NCI-H2107 treated with DMSO at 0.1 percent for 48 hours (cell line): ENCODE measurements at regions not wholly inside any gene's neighbourhood (a gene's known extent, or its start where the extent isn't known, plus 50 kb on each side); places are given as distances from the start of the nearest gene placed in this dataset.

Experiments
- DNase-seq: peaks from one replicate; lab custom pipeline; 2025; ENCODE audit not compliant: unreplicated experiment; lab: John Stamatoyannopoulos, UW

DNA sequence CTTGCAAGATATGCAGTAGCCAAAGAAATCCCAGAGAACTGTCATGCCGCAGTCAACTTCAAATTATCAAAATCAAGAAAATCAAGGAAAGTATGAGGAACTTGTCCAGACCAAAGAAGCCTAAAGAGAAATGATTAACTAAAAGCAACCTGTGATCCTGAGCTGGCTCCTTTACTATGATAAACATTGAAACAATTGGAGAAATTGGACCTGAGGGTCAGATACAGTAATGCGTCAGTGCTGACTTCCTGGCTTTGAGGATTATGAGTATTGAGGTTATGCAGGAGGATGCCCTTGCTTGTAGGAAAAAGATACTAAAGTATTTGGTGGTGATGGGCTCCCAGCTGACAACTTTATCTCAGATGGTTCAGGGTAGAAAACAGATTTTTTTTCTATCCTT, 324.7 kb upstream of the AKR1E2 start:
- DNase-seq: no peak

DNA sequence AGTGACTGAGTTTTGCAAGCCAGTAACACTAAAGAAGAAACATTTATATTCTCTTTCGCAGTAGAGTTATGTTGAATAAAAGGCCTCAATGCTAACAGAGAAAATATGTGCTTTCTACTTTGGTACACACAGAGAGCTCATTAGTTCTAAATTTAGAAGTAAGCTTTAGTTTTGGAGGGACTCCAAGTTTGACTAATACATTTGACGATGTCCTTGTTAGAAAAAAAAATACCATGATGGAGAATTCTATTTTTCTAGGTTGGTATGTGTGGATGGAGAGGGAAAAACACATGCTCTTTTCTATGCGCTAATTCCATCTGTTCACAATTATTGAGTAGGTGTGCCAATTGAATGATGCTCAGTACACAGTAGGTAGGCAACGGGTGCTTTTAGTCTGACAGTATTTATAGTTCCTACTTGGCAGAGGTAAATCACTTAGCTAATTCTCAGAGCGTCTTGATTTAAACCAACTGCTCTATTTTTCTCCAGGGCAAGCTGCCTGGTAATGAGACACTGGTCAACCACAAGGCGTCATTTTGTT, 327.2 kb upstream of the AKR1E2 start:
- DNase-seq: peak; percentile 32

DNA sequence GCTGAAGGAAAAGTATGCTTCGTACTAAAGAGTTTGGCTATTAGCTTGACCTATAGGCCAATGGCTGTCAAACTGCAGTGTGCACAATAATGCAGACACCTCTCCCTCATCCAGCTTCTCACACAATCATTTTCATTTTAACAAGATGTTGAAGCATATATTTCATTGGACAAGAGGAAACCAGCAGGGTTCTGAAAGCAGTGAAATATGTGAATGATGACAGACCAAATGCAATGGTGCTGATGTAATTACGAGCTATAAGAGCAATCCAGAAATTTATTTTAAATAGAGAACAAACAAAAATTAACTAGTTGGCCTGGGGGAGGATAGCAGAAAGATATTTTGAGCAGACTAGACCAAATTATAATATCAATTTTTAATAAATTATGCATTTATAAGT, 331.5 kb upstream of the AKR1E2 start:
- DNase-seq: no peak

GRCh38 chr10:4492202-4492601, 333.8 kb upstream of the AKR1E2 start:
- no peak for DNase-seq

DNA sequence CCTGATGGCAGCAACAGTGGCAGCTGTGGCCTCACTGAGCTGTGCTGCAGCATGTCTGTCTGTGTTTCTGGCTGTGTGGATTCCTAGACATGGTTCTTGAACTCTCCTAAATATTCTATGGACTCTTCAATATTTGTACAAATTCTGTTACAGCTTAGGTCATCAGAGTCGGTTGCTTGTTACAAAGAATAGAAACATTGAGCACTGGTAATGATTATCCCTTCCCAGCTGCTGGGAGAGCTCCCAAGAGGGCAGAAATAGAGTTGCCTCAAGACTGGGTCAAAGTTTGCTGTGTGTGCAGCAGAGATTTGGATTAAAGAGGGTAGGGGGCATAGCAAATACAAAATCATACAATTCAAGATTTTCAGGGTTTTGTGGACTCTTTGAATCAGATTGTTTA, 337.1 kb upstream of the AKR1E2 start:
- DNase-seq: no peak

DNA sequence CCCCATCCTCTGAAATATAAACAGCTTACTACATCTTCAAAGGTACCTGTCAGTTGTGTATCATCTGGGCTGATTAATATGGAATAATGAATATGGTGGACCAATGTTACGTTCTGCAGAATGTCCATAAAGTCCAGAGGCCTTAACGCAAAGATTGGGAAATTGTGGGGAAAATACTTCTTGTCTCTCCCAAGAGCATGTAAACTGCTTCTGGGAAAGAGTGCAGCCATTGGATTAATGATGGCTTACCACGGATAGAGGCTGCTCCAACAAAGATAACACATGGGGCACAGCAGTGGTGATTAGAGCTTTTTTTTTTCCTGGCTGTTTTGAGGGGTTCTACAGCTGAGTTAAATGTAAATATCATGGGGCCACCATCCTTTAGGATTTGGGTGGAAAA, 340.4 kb upstream of the AKR1E2 start:
- no peak for DNase-seq

- no peak for DNase-seq
These were observed 342.2 kb upstream of the AKR1E2 start for GRCh38 chr10:4483811-4484210.

- no peak for DNase-seq
These were observed 343.3 kb upstream of the AKR1E2 start for GRCh38 chr10:4482659-4483058.

DNA sequence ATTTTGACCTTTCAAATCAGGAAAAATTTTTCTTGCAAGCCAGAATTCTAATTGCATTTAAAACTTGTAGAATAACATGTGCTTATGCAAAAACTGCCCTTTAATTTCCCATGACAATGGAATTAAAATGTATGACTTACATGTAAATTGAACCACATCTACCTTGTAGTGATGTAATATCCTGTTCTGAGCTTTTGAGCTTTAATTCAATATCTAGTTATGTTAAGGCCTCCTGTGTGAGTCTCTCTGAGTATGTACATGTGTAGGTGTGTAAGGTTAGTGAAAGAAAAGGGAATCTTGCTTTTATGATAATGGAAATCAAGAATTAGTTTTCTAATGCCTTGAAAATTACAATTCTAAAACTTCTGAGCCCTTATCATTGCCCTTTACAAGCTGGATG, 344.8 kb upstream of the AKR1E2 start:
- DNase-seq: no peak

- DNase-seq: no peak
These were observed 346.7 kb upstream of the AKR1E2 start for GRCh38 chr10:4479342-4479741.

GRCh38 chr10:4477664-4478063, 348.3 kb upstream of the AKR1E2 start:
- no peak for DNase-seq

DNA sequence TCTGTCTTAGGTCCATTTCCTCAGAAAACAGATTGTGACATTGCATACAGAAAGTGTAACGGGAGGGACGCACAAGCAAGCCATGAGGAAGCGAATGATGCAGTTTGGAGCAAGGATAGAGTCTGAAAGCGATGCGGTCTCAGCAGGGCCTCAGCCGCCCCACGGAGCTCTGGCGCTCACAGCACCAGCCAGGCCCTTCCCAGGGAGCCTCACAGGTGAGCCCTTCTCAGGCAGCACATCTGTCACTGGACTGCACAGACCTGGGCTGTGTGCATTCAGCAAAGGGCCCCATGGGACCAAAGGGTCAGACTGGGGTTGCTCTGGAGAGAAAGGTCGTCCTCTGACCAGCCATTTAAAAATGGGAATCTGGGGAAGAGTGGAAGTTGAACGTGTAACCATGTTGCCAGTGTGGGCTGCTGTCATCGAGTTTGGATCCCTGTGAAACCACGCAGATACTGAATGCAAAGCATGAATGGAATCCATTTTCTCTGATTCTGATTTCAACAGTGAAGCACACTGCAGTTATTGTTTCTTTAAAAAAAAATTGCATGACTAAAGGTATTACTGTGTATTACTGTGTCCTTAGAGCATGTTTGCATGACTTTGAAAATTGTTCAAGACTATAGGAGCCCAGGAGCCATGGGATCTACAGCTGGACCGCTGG, 350.0 kb upstream of the AKR1E2 start:
- DNase-seq: no peak

DNA sequence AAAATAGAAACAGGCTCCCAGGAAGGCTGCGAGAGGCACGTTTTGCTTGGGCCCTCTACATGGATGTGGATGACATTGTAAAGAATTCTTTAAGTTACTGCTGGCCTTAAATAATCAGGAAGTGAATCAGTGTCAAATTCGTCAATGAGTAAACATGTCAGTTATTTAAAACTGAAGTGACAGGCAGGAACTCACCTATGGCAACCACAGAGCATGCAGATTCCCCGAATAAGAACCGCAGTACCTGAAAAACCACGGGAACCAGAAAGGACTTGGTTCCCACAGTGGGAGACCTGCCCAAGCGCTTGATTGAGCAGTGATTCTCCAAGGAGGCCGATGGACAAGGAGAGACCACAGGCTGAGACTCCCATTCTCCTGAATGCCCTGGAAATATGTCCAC, 351.2 kb upstream of the AKR1E2 start:
- no peak for DNase-seq

DNA sequence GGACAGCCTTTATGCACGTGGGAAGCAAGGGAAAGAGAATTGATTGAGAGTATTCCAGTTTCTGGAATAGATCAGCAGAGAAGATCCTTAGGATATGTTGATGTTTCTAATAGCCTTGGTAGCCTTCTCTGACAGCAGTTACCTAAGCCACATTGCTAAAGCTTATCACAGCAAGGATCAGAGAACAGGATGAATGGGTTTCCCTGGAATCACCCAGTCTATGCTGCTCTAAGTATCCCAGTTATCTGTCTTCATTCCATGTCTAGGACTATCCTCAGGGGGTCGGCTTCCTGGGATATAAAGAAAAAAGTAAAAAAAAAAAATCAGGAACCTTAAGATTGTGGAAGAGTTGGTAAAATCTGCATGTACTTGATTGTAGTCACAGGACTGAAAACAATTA, 352.0 kb upstream of the AKR1E2 start:
- DNase-seq: no peak

- DNase-seq: no peak
These were observed 353.7 kb upstream of the AKR1E2 start for GRCh38 chr10:4472190-4472904.

- no peak for DNase-seq
These were observed 355.7 kb upstream of the AKR1E2 start for GRCh38 chr10:4470231-4470835.

GRCh38 chr10:4467481-4467880, 358.5 kb upstream of the AKR1E2 start:
- no peak for DNase-seq

DNA sequence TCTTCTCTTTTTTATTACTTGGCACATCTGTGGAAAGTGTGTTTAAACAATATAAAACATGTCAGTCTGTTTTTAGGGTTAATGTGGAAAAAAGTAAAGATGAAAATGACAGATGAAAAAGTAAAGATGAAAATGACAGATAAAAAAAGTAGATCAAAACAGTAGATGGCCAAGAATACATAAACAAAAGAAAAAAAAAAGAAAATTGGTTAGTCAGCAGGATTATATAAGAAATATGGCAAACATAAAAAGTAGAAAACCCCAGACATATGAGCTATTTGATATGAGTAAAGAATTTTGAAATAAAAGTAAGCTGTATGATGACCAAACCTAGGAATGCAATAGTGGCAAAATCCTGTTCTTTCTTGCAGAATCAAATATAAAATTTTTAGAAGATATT, 365.7 kb upstream of the AKR1E2 start:
- no peak for DNase-seq

DNA sequence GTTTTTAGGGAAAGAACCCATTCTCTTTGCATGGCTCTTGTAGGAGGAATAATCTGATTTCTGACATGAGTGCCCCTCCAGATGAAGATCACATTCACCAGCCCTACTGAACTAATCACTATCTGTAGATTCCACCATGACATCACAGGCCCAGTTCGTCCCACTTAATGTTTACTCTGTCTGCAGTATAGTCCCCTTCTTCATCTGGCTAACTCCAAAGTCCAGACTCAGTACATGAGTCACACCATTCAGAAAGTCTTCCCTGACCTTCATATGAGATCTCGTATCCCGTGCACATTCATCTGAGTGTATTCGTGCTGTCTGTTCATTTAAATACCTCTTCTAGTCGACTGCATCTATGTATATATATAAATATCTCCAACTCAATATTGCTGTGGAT, 366.5 kb upstream of the AKR1E2 start:
- DNase-seq: no peak

DNA sequence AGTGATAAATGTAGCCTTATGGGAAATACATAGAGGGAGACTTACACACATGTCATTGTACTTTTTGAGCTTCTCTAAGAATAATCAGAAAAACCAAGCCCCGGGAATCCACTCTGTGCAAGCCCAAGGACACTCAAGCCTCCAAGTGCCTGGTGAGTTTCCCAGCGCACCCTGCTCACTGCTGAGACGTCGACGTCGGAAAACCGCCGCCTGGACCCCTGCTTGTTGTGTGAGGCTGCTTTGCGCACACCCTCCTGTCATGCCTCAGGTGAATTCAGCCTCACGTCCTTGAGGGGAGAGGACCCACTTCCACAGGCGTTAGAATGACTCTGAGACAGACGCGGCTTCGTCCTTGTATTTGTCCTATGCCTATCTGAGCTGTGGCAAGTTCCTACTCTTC, 368.4 kb upstream of the AKR1E2 start:
- no peak for DNase-seq

- no peak for DNase-seq
These were observed 369.2 kb upstream of the AKR1E2 start for GRCh38 chr10:4456776-4457175.

GRCh38 chr10:4456279-4456678, 369.7 kb upstream of the AKR1E2 start:
- no peak for DNase-seq
